ENCODE measurements at regions not wholly inside any gene's neighbourhood (a gene's known extent, or its start where the extent isn't known, plus 50 kb on each side); places are given as distances from the start of the nearest gene placed in this dataset.

DNA sequence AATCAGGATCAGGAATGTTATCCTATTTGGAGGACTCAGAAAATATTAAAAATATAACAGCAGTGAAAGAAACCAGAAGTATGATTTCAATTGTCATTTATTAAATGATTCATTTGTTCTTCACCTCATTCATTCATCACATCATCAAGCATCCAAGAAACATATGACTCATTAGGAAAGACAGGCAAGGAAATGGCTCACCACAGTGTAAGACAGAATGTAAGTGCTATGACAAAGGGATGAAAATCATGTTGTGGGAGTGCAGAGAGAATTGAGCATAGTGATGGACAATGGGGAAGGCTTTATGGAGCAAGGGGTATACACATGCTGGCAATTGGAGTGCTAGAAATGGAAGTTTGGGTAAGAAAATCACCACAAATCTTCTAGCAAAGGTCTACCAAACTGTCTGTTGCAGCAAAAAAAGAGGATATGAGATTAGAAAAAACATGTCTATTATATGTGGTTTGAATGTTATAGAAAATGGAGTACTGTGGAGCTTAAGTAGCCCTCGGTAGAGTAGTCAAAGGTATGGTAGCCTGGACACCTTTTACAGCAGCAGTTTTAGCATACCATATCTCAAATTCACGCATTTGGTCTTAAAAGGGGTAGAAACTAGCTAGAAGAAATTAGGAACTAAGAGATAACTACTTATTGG is 111.1 kb upstream of the GPR149 start:
- H3K4me1 Mint-ChIP-seq = no peaks in the 10 kb centered on the region
- intact Hi-C loops (cut with micrococcal nuclease) = no loop called here
- H3K27ac Mint-ChIP-seq = no peak overlapping the region
- no peaks in the 10 kb centered on the region for H3K36me3 Mint-ChIP-seq (ENCODE audit: low read depth)
- DNase-seq (no peak), ATAC-seq (ENCODE audit: low read depth) (no peak)
- no peaks in the 10 kb centered on the region for H3K9me3 Mint-ChIP-seq
- no peak overlapping the region for H3K4me3 Mint-ChIP-seq
- POLR2A ChIA-PET = no interaction called here
- TF ChIP-seq, protein P1, sequence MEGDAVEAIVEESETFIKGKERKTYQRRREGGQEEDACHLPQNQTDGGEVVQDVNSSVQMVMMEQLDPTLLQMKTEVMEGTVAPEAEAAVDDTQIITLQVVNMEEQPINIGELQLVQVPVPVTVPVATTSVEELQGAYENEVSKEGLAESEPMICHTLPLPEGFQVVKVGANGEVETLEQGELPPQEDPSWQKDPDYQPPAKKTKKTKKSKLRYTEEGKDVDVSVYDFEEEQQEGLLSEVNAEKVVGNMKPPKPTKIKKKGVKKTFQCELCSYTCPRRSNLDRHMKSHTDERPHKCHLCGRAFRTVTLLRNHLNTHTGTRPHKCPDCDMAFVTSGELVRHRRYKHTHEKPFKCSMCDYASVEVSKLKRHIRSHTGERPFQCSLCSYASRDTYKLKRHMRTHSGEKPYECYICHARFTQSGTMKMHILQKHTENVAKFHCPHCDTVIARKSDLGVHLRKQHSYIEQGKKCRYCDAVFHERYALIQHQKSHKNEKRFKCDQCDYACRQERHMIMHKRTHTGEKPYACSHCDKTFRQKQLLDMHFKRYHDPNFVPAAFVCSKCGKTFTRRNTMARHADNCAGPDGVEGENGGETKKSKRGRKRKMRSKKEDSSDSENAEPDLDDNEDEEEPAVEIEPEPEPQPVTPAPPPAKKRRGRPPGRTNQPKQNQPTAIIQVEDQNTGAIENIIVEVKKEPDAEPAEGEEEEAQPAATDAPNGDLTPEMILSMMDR (IDR thresholded peaks at IDR 0.05) = no peak
- CTCF ChIA-PET = no interaction called here
- H3K27me3 Mint-ChIP-seq = no peaks in the 10 kb centered on the region

DNA sequence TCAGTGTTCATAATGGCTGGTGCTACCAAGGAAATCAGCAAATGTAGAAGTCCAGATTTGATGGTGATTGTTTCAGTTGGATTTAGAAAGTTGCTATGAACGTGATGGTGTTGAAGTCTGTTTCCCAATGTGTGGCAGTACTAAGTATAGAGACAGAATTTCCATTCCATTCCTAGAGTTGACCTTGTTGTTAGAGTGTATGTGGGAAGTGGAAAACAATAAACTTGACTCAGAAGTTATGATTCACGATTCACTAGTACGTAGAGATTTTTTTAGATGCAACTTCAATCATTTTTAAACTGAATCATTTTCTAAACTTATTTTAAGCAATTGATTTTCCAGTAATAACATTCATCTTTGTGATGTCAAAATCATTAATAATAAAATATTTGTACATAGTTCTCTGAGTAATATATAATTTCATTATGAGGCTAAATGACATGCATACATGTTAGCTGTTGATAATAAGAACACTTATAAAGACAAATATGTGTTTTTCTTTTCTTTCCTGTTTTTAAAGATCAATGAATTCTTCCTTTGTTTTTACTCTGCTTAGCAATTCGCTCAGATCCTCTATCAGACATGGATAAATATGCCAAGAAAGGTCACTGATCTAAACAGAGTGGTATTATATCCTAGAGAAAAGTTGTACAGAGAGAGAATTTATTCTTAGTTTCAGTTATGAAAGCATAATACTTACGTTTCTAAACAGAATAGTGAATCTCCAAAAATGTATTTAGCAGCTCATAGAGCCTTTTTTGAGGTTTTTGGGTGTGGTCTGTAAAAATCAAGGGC is 108.8 kb upstream of the GPR149 start:
- no peak for ATAC-seq (ENCODE audit: low read depth)
- intact Hi-C loops (cut with micrococcal nuclease) = no loop called here
- ChIA-PET CTCF (no interaction called here), POLR2A (no interaction called here)
- DNase-seq = no peak
- Mint-ChIP-seq H3K4me1 (no peaks in the 10 kb centered on the region), H3K36me3 (ENCODE audit: low read depth) (no peaks in the 10 kb centered on the region), H3K4me3 (no peak overlapping the region), H3K9me3 (no peaks in the 10 kb centered on the region), H3K27ac (no peak overlapping the region), H3K27me3 (no peaks in the 10 kb centered on the region)
- TF ChIP-seq, protein P1 (IDR thresholded peaks at IDR 0.05) = no peak

DNA sequence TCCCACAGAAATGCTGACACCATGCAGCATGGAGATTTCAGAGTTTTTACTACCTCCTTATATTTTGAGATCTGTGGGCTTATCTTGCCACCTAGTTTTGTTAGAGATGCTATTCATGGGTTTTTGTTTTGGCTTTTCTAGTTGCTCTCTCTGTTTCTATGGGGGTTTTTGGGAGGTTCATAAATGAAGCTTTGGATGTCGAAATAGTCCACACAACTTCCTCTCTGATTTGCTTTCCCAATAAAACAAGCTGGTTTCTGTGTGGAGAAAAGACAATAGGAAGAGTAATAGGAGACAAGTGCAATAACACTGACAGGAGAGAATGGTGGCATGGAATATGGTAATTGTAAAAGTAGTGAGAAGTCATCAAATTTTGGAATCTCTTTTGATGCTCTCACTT is 106.8 kb upstream of the GPR149 start:
- TF ChIP-seq, protein P1 (IDR thresholded peaks at IDR 0.05) = no peak
- Mint-ChIP-seq H3K27me3 (no peaks in the 10 kb centered on the region), H3K4me3 (no peak overlapping the region), H3K9me3 (no peaks in the 10 kb centered on the region), H3K36me3 (ENCODE audit: low read depth) (no peaks in the 10 kb centered on the region), H3K4me1 (no peaks in the 10 kb centered on the region), H3K27ac (no peak overlapping the region)
- DNase-seq (no peak), ATAC-seq (ENCODE audit: low read depth) (no peak)
- ChIA-PET CTCF (no interaction called here), POLR2A (no interaction called here)
- intact Hi-C loops (cut with micrococcal nuclease) = no loop called here

GRCh38 chr3:154522036-154522602 is 92.1 kb upstream of the GPR149 start:
- Mint-ChIP-seq H3K4me3 (no peak overlapping the region), H3K27ac (no peak overlapping the region), H3K9me3 (peaks cover 3% of the 10 kb centered on the region), H3K27me3 (no peaks in the 10 kb centered on the region), H3K36me3 (ENCODE audit: low read depth) (no peaks in the 10 kb centered on the region), H3K4me1 (no peaks in the 10 kb centered on the region)
- intact Hi-C loops (cut with micrococcal nuclease) = no loop called here
- ChIA-PET POLR2A (no interaction called here), CTCF (no interaction called here)
- ATAC-seq (ENCODE audit: low read depth) = no peak
- no peak for DNase-seq
- TF ChIP-seq, protein P1 (IDR thresholded peaks at IDR 0.05) = no peak

DNA sequence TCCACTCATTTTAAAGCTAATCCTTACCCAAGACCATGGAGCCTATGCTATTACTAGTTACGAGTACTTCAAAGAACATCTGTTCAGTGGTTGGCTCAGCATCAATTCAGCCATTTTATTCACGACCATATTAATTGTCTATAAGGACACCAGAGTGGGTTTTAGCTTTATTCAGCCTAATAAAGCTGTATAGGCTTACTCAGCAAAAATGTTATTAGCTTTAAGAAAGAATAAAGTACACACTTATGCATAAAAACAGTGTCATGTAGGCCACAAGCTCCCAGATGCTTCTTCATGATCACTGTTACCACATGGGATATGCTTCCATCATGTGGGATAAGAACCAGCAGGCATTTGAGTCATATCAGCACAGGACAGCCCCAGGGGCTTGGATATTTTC is 87.4 kb upstream of the GPR149 start:
- Mint-ChIP-seq H3K4me1 (no peaks in the 10 kb centered on the region), H3K4me3 (no peak overlapping the region), H3K9me3 (peaks cover 7% of the 10 kb centered on the region), H3K36me3 (ENCODE audit: low read depth) (no peaks in the 10 kb centered on the region), H3K27ac (no peak overlapping the region), H3K27me3 (no peaks in the 10 kb centered on the region)
- DNase-seq (no peak), ATAC-seq (ENCODE audit: low read depth) (no peak)
- TF ChIP-seq, protein P1 (IDR thresholded peaks at IDR 0.05) = no peak
- intact Hi-C loops (cut with micrococcal nuclease) = no loop called here
- ChIA-PET POLR2A (no interaction called here), CTCF (no interaction called here)

Measured in activated B cell treated with CpG ODN at 0.5 μM for 24 hours (primary cell).